Inferior parietal cortex (tissue), 1 donor: ENCODE measurements at regions not wholly inside any gene's neighbourhood (a gene's known extent, or its start where the extent isn't known, plus 50 kb on each side); places are given as distances from the start of the nearest gene placed in this dataset.
"Not testable (repeated sequence)": the region's sequence is repeated elsewhere in the genome, so short reads cannot be mapped to it uniquely, and the experiment has no call there.

ENCODE experiments used
- DNase-seq: peaks from one replicate; pipeline ENCODE4 v3.0.0-alpha.2; 2016; ENCODE audit errors: extremely low spot score

DNA sequence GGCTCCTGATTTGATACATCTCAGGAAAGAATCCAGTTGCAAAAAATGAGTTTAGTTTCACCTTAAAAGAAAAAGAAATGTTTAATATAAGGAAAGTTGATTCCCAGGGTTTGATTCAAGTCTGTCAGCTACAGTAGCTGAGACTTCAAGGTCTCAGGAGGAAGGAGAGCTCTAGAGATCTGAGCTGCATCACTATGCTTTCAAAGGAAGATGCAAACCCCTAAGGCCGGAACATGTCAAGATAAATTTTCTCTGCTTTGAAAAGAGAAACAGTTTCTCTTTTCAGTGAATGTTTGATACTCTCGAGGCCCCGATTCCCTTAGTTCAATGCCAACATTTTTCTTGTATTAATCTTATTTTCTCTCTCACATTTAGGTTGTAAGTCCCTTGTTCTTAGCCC lies 128.6 kb downstream of the RGPD3 start:
- no peak for DNase-seq

DNA sequence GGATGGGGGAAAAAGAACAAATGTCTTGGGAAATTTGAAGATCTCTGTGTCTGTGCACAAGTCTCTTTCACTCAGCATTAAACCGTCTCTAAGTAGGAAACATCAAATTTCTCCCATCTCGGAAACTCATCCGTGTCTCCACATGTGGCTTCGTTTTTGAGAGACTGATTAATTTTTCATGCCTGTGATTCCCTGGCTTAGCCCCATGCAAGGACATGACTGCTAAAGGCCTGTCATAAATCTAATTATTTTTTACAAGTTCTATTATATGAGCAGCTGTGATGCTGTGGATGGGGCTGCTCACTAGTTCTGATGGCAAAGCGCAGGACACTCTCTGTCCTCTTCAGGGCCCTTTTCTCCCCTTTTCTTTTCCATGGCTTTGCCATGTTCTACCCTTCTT lies 129.1 kb downstream of the RGPD3 start:
- DNase-seq, result no peak

DNA sequence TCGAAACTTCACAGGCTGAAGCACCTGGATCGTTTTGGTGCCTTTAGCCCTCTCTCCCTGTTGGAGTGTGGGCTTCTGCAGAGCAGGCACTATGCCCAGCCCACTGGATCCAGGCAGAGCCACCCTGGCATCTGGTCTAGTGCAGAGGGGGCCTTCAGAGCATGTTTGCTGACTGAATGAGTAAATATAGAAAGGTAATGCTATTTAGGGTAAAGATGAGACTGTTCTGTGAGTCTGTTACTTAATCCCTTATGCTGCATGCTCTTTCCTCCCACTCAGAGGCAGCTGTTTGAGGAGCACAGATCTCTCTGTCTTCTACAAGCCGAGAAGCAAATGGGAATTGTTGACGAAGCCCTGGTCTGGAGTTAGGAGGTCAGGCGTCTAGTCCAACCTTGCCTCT lies 130.2 kb downstream of the RGPD3 start:
- peak; percentile 23 for DNase-seq

DNA sequence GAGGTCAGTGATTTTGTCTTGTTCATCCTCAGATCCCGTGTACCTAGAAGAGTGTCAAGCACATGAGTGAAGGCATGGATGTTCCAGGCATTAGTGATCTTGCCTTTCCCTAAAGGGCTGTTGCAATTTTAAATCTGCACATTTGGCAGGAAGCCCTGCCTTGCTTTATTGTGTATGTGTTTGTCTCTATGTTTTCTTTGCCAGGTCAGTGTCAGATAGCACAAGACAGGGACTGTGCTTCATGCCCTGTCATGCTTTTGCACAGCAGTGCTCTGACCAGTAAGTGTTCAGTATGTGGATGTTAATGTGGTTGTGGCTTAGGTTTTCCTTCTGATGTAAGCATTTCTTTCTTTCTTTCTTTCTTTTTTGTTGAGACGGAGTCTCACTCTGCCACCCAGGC lies 131.5 kb downstream of the RGPD3 start:
- no peak for DNase-seq

DNA sequence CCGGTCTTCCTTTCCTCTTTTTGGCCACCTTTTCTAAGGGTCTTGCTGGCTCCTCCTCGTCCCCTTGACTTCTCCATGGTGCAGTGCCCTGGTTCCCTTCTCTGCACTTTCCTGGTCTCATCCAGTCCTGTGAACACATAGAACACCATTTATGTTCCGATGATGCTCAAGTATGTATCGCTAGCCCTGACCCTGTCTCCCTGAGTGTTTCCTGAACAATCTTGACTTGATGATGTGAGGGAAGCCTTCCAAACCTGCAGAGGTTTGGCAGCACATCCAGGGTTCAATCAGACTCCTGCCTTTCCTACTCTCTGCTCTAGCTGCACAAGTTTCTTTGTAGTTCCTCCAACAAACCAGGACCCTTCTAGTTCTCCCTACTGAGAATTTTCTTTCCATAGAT lies 132.1 kb downstream of the RGPD3 start:
- DNase-seq, result no peak

DNA sequence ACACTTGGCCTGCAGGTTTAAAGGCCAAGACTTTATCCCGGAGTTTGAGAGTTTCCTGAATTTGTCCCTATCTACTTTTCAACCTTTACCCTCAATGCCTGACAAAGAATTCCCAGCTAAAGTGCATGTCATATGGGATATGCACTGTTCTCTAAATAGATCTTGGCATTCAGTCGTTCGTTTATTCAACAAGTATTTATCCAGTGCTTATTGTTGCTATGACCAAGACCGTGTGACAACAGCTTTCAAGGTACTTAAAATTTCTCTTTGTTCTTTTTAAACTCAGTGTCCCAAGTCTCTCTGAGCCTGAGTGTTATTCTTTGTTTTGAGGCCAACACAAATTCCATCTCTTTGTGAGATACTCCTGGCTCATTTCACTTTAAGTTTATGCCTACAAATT lies 133.4 kb downstream of the RGPD3 start:
- DNase-seq, result no peak

DNA sequence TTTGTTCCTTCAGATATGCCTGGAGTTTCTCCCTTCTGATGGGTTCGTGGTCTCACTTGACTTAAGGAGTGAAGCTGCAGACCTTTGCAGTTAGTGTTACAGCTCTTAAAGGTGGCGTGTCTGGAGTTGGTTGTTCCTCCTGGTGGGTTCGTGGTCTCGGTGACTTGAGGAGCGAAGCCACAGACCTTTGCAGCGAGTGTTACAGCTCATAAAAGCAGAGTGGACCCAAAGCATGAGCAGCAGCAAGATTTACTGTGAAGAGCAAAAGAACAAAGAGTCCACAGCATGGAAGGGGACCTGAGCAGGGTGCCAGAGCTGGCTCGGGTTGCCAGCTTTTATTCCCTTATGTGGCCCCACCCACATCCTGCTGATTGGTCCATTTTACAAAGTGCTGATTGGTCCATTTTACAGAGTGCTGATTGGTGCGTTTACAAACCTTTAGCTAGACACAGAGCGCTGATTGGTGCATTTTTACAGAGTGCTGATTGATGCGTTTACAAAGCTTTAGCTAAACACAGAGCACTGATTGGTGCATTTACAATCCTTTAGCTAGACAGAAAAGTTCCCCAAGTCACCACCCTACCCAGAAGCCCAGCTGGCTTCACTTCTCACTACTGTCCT lies 134.8 kb downstream of the RGPD3 start:
- DNase-seq, result not testable (repeated sequence)

DNA sequence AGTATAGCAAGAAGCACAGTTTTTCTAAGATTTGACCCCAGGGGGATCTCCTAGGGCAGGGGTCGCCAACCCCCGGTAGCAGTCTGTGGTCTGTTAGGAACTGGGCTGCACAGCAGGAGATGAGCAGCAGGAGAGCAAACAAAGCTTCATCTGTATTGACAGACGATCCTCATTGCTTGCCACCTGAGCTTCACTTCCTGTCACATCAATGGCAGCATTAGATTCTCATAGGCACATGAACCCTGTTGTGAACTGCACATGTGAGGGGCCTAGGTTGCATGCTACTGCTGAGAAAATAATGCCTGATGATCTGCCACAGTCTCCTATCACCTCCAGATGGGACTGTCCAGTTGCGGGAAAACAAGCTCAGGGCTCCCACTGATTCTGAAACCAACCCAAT lies 136.2 kb downstream of the RGPD3 start:
- no peak for DNase-seq

DNA sequence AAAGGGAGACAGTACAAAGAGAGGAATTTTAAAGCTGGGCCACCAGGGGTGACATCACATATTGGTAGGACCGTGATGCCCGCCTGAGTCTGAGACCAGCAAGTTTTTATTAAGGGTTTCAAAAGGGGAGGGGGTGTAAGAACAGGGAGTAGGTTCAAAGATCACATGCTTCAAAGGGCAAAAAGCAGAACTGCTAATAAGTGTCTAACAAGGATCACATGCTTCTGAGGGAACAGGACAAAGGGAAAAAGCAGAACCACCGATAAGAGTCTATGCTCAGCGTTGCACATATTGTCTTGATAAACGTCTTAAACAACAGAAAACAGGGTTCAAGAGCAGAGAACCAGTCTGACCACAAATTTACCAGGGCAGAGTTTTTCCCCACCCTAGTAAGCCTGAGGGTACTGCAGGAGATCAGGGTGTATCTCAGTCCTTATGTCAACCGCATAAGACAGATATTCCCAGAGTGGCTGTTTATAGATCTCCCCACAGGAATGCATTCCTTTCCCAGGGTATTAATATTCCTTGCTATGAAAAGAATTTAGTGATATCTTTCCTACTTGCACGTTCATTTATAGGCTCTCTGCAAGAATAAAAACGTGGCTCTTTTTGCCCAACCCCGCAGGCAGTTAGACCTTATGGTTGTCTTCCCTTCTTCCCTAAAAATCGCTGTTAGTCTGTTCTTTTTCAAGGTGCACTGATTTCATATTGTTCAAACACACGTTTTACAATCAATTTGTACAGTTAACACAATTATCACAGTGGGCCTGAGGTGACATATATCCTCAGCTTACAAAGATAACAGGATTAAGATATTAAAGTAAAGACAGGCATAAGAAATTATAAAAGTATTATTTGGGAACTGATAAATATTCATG lies 136.5 kb upstream of the UXS1 start:
- not testable (repeated sequence) for DNase-seq

DNA sequence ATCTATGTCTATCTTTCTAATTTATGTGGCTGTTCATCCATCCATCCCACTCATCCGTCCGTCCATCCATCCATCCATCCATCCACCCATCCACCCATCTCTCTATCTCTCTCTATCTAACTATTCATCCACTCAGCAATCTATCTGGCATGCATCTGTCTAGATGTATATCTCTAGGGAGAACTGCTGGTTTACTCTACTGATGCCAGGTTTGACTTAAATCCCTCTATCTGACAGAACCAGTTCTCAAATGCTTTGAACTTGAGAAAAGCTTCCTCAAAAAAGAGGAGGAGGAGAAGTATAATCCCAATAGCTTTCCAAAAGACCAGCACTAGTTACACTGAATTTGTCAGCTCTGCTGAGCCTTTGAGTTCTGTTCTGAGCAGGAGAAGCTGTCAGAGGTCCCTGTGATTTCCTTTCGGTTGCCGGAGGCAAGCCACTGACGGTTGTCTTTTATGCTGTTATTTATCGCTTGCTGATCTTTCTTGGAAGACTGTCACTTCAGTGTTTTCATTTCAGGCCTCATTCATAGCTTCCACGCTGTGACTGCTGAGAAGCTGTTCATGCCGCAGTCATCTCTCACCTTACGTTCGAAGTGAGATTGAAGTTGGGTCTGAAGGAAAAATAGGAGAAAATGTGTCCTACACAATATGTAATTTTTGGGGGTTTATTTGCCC lies 129.4 kb upstream of the UXS1 start:
- DNase-seq, result no peak

DNA sequence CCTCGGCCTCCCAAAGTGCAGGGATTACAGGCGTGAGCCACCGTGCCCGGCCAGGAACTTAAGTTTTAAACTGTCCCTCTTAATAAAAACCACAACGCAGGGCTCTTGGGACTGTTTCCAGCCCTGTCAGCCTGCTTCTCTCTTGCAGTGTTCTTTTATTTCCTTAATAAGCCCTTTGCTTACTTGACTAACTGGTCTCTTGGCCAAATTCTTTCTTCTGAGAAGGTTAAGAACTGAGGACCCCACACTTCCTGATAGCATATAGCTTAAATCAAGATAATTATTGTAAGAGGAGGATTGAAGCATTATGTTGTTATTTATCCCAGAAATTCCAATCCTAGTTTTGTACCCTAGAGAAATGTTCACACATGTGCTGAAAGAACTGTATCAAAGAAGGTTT lies 128.2 kb upstream of the UXS1 start:
- DNase-seq, result no peak

DNA sequence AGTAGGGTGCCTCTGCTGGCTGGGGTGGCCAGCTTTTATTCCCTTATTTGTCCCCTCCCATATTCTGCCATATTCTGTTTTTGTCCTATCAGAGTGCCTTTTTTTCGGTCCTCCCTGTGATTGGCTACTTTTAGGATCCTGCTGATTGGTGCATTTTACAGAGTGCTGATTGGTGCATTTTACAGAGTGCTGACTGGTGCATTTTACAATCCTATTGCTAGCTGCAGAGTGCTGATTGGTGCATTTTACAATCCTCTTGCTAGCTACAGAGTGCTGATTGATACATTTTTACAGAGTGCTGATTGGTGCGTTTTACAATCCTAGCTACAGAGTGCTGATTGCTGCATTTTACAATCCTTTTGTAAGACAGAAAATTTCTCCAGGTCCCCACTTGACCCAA lies 126.3 kb upstream of the UXS1 start:
- DNase-seq, result not testable (repeated sequence)

DNA sequence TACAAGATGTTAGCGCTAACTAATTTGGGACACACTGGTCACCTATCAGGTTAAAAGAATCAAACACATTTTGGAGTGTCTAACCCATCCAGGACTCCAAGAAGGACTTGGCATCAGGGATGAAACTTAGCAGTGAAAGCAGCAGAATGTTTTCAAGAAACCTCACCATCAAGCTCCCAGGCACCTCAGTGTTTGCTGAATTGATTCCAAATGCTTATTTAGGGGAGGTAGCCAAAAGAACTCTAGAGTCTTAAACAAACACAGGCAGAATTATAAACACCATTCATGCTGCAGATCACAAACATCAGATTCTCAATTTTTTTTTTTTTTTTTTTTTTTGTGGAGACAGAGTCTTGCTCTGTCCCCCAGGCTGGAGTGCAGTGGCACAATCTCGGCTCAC lies 122.8 kb upstream of the UXS1 start:
- no peak for DNase-seq

DNA sequence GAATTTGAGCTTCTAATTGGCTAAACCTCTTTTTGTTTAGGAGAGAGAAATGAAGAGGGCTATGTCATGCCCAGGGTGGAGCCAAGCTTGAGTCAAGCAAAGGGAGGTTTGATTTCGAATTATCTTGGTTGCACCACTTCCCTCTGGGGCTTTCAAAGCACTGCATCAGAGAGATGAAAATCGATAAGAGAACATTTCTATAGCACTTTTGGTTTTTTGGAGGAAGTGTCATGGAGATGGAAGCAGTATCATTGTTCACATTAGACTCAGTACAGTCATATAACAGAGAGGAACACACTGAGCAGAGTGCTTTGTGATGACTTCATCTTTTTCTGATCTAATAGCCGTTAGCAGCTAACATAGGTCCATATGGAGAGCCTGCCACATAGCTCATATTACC lies 120.3 kb upstream of the UXS1 start:
- DNase-seq, result no peak

DNA sequence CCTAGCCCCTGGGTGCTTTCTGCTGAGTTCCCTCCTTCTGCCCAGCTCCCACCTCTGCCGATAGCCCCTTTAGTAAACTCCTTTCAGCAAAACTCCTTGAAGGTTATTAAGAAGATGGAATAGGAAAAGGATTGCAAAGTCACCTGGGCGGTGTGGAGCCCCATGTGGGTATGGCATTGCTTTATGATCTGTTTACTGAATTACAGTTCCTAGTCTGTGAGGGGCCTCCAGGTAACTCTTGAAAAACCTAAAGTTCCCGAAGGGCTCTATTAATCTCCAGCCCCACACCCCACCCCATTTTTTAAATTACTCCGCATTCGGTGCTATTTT lies 116.9 kb upstream of the UXS1 start:
- no peak for DNase-seq

DNA sequence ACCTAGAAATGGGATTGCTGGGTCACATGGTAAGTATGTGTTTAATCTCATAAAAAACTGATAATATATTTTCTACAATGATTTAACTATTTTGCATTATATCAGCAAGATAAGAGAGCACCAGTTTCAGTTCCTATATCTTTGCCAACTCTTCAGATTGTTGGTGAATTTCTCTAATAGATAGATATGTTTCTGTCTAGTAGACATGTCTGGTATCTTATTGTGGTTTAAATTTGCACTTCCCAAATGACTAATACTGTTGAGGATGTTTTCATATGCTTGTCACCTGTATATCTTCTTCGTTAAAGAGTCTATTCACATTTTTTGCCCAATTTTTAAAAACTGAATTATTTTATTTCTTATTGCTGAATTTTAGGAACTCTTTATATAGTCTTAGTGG lies 113.8 kb upstream of the UXS1 start:
- DNase-seq, result no peak

DNA sequence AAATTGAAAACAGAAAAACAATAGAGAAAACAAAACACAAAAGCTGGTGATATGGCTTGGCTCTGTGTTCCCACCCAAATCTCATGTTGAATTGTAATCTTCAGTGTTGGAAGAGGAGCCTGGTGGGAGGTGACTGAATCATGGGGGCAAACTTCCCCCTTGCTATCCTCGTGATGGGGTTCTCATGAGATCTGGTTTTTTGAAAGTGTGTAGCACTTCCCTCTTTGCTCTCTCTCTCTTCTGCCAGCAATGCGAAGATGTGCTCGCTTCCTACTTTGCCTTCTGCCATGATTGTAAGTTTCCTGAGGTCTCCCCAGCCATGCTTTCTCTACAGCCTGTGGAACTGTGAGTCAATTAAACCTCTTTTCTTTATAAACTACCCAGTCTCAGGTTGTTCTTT lies 112.3 kb upstream of the UXS1 start:
- DNase-seq, result no peak

DNA sequence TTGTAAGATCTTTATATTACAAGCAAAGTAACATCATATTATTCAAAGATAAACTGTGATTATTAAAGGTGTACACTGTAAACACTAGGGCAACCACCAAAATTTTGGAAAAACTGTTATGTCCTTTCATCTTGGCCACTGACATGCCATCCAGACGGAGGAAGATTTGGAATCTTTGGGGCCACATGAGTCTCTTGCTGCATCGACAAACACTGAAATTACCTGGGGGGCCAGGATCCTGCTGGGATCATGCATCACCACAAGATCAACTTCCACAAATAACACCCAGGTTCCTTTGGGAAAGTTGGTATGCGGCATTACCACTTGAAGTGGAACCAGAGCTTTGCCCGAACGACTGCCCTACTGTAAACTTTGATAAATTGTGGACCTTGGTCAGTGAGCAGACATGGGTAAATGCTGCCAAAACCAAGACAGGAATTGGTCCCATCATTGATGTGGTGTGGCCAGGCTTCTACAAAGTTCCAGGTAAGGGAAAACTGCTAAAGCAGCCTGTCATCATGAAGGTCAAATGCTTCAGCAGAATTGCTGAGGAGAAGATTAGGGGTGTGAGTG lies 110.6 kb upstream of the UXS1 start:
- no peak for DNase-seq

DNA sequence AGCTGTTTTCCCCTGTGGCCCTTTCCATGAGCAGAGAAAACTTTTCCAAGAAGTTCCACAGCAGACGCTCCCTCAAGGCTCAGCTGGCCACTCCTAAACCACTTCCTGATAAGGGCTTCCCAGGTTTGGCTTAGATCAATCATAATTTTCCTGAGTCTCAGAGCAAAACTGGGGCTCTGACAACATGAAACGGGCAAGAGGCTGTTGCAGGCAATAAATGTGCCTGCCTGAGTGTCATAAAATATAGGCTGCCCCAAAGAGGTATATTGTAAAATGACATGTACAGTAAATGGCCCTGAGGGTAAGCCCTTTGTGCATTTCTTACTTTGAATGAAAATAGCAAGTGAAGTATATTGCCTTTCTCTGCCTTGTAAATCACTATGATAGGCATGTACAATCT lies 105.6 kb upstream of the UXS1 start:
- no peak for DNase-seq

DNA sequence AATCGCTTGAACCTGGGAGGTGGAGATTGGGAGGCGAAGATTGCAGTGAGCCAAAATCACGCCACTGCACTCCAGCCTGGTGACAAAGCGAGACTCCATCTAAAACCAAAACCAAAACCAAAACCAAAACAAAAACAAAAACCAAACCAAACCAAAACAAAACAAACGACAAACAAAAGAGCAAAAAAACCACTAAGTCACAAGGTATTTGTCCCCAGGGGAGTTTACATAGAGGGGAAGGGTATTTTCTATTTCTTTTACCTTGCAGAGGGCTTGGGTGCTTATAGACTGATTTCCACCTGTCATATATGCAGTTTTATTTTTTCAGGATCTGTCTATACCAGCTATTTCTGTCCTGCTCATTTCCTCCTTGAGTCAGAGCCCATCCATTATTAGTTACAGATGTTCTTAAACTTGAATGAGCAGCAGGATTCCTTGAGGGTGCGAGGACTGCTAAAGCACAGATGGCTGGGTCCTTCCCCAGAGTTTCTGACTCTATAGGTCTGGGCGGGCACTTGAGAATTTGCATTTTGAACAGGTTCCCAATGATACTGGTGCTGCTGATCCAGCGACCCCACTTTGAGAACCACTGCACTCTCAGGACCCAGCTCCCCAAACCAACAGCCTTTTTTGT lies 102.2 kb upstream of the UXS1 start:
- DNase-seq, result no peak

DNA sequence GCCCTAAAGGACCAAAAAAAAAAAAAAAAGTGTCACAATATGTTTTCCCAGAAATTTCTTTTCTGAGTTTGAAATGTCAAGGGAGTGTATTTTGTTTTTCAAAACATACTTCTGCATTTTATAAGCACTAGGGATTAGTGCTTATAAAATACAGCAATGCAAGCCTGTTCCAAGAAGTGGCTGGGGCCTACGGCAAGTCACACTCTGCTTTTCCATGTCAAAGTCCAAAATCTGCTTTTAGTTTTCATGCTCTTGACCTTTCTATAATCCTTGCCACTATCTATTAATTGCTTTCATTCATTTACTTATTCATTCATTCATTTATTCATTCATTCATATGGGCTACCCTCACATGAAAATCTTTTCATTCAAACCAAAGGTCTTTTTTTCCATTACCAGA lies 100.1 kb upstream of the UXS1 start:
- DNase-seq, result no peak

DNA sequence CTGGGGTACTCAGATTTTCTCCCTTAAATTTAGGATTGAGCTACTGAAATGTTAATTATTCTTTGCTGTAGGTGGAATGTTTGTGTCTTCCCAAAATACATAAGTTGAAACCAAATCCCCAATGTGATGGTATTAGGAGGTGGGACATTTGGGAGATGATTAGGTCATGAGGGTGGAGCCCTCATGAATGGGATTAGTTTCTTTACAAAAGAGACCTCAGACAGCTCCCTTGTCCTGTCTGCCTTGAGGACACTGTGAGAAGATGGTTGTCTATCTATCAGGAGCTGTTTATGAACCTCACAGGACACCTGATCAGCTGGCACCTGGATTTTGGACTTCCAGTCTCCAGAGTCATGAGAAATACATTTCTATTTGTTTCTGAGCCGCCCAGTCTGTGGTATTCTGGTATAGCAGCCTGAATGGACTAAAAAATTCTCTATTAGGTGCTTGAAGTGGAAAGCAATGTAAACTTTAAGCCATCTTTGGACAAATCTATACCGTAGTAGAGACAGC lies 99.2 kb upstream of the UXS1 start:
- no peak for DNase-seq
